Esophagus muscularis mucosa (tissue), 4 donors: ENCODE measurements at regions not wholly inside any gene's neighbourhood (a gene's known extent, or its start where the extent isn't known, plus 50 kb on each side); places are given as distances from the start of the nearest gene placed in this dataset.

Experiments used
- DNase-seq: peaks from one replicate; pipeline ENCODE4 v3.0.0-alpha.2; 2017; ENCODE audit errors: extremely low spot score
- H3K27ac ChIP-seq, 4 donors: fragments of 200-600 bp; sonication (generic); replicated peaks in 1 of 4; 1 replicate in 3 of 4; 2 replicates in 1 of 4; pipeline ENCODE4 v1.5.1; 2016 to 2019; ENCODE audit warnings: mild to moderate bottlenecking in 1 of 4
- H3K27me3 ChIP-seq, 4 donors: fragments of 200-600 bp; sonication (generic); one replicate each; pipeline versions ENCODE4 v1.5.1 to v1.6.0; 2016 to 2019
- H3K36me3 ChIP-seq, 4 donors: fragments of 200-600 bp; sonication (generic); one replicate each; pipeline ENCODE4 v1.5.1; 2016 to 2019
- H3K4me1 ChIP-seq, 4 donors: fragments of 200-600 bp; sonication (generic); one replicate each; pipeline ENCODE4 v1.5.1; 2016 to 2019
- H3K4me3 ChIP-seq, 4 donors: fragments of 200-600 bp; sonication (generic); 1 replicate in 2 of 4; 2 replicates in 2 of 4; pipeline ENCODE4 v1.5.1; 2016 to 2019; ENCODE audit warnings: mild to moderate bottlenecking in 4 of 4, moderate library complexity in 1 of 4
- H3K9me3 ChIP-seq, 4 donors: fragments of 200-600 bp; sonication (generic); 1 replicate in 3 of 4; 2 replicates in 1 of 4; pipeline ENCODE4 v1.5.1; 2016 to 2019
- CTCF ChIP-seq, 3 experiments: fragments of 200-600 bp in 2 of 3; fragments of 450-650 bp in 1 of 3; sonication (generic) in 2 of 3; IDR thresholded peaks; one replicate each; pipeline ENCODE4 v1.5.1; 2017 to 2019; ENCODE audit warnings: antibody characterized with exemption in 3 of 3, mild to moderate bottlenecking in 2 of 3, moderate library complexity in 1 of 3
- EP300 ChIP-seq: sonication (generic); formaldehyde crosslinking; IDR thresholded peaks from one replicate; pipeline ENCODE4 v1.6.1; 2017; ENCODE audit warnings: antibody characterized with exemption
- POLR2A ChIP-seq: fragments of 450-650 bp; IDR thresholded peaks from one replicate; pipeline ENCODE4 v1.6.1; 2017; ENCODE audit warnings: antibody characterized with exemption, moderate library complexity, mild to moderate bottlenecking, low read depth
- POLR2AphosphoS5 ChIP-seq, 2 donors: sonication (generic); formaldehyde crosslinking; IDR thresholded peaks; one replicate each; pipeline ENCODE4 v1.6.1; 2017; ENCODE audit warnings: antibody characterized with exemption in 2 of 2
- WGBS: methylation state at CpG from one replicate; pipeline ENCODE4 v1.1.5; 2018; 5-methylcytosine and 5-hydroxymethylcytosine counted together
- intact Hi-C: fragments of 100-400 bp; cut with DNase I; formaldehyde crosslinking; loops from one replicate; pipeline ENCODE4 v1.15.1; 2023

- Histone ChIP-seq H3K4me1 (peaks cover 0 to 40% (median 38%) of the 10 kb centered on the region in 4 donors), H3K27ac (peak overlapping the region in 3 of 4 donors; percentile 9 to 28 (median 16)), H3K36me3 (no peaks in the 10 kb centered on the region), H3K9me3 (no peaks in the 10 kb centered on the region), H3K27me3 (no peaks in the 10 kb centered on the region), H3K4me3 (no peak overlapping the region)
- no peak for DNase-seq
- intact Hi-C loops: no loop called here
- WGBS: 95% methylated on average over 5 of the region's 5 CpGs
- TF ChIP-seq POLR2AphosphoS5 (IDR thresholded peaks at IDR 0.05): no peak
- TF ChIP-seq POLR2A: no peak
- TF ChIP-seq EP300: no peak
- TF ChIP-seq CTCF (IDR thresholded peaks at IDR 0.05): no peak
Measured at GRCh38 chr2:12428324-12428723, 288.4 kb upstream of the TRIB2 start.

- H3K9me3 ChIP-seq: no peaks in the 10 kb centered on the region
- H3K27ac ChIP-seq: peak overlapping the region in 3 of 4 donors; percentile 8 to 28 (median 9)
- no peak overlapping the region for H3K4me3 ChIP-seq
- no peaks in the 10 kb centered on the region for H3K27me3 ChIP-seq
- intact Hi-C loops: no loop called here
- no peaks in the 10 kb centered on the region for H3K36me3 ChIP-seq
- peaks cover 0 to 44% (median 38%) of the 10 kb centered on the region in 4 donors for H3K4me1 ChIP-seq
- DNase-seq: no peak
- TF ChIP-seq POLR2A (no peak), CTCF (IDR thresholded peaks at IDR 0.05) (no peak), POLR2AphosphoS5 (IDR thresholded peaks at IDR 0.05) (no peak), EP300 (no peak)
- WGBS: 60% methylated on average over 1 of the region's 1 CpG
Measured at GRCh38 chr2:12428786-12429185, 287.9 kb upstream of the TRIB2 start.

GRCh38 chr2:12429779-12430406 lies 286.8 kb upstream of the TRIB2 start:
- Histone ChIP-seq H3K4me1 (peaks cover 0 to 42% (median 35%) of the 10 kb centered on the region in 4 donors), H3K27me3 (no peaks in the 10 kb centered on the region), H3K27ac (no peak overlapping the region), H3K36me3 (no peaks in the 10 kb centered on the region), H3K9me3 (no peaks in the 10 kb centered on the region), H3K4me3 (no peak overlapping the region)
- intact Hi-C loops: no loop called here
- TF ChIP-seq EP300 (no peak), POLR2A (no peak), CTCF (IDR thresholded peaks at IDR 0.05) (no peak), POLR2AphosphoS5 (IDR thresholded peaks at IDR 0.05) (no peak)
- 69% methylated on average over 4 of the region's 4 CpGs for WGBS
- no peak for DNase-seq

GRCh38 chr2:12430407-12431133 lies 286.2 kb upstream of the TRIB2 start:
- Histone ChIP-seq H3K9me3 (no peaks in the 10 kb centered on the region), H3K4me3 (no peak overlapping the region), H3K27me3 (no peaks in the 10 kb centered on the region), H3K36me3 (no peaks in the 10 kb centered on the region), H3K4me1 (peaks cover 0 to 39% (median 38%) of the 10 kb centered on the region in 4 donors), H3K27ac (no peak overlapping the region)
- TF ChIP-seq POLR2AphosphoS5 (IDR thresholded peaks at IDR 0.05) (no peak), CTCF (IDR thresholded peaks at IDR 0.05) (no peak), EP300 (no peak), POLR2A (no peak)
- intact Hi-C loops: no loop called here
- 66% methylated on average over 6 of the region's 6 CpGs for WGBS
- DNase-seq: no peak
